HK-2 (cell line): ENCODE measurements at regions not wholly inside any gene's neighbourhood (a gene's known extent, or its start where the extent isn't known, plus 50 kb on each side); places are given as distances from the start of the nearest gene placed in this dataset.

Experiments used
- DNase-seq: peaks from one replicate; pipeline ENCODE4 v3.0.0-alpha.2; 2018; ENCODE audit not compliant: unreplicated experiment

DNA sequence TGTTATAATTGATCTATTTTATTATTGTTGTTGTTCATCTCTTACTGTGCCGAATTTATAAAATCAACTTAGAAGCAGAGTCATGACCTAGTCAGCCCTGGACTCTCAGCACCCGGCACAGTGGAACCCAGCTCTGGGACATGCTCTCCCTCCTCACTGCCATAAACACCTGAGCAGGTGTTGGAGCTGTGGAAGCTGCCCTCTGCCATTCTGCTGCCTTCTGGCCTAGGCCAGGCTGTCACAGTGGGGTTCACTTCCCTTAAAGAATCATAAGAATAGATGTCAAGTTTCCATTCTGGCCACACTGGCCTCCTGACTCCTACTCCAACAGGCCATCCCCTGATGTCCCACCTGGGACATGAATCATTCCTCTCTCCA, 192.2 kb downstream of the ZFP36L2 start:
- DNase-seq, result no peak

DNA sequence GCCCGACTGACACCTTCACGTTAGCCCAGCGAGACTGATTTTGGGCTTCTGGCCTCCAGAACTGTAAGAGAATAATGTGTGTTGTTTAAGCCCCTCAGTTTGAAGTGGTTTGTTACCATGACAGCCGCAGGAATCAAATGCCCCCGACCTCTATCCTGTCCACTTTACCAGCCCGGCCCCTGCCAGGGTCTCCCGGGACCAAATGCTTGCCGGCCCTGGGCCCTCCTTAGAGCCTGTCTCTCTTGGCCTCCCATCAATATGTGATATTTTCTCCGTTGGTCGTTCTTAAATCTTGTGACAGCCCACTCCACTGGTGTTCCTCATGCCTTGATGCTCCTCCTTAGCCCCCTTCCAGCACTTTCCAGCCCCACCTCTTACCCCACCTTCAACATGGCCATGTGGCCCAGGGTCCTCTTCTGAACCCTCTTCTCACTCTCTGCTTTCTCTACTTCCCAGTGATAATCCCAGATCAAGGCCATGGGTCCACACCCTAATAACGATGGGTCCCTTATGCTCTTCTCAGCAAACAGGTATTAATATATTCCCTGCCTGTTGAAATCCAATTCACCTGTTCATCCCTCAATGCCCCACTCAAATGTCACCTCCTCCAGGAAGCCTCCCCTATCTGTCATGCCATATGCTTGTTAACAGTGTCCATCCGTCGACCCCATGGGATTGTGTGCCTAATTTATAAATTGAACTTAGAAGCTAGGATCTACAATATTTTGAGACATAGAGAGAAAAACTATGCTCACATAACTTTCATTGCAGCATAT, 192.8 kb downstream of the ZFP36L2 start:
- no peak for DNase-seq

DNA sequence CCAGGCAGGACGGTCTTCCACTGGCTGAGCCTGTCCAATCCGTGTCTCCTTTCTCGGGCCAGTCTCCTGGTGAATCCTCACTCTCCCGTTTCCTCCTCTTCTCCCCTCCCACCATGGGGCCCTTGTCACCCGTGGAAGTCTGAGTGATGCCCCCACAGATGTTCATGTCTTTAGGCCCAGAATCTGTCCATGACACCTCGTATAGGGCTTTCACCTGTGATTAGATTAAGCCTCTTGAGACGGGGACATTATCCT, 193.5 kb downstream of the ZFP36L2 start:
- no peak for DNase-seq

DNA sequence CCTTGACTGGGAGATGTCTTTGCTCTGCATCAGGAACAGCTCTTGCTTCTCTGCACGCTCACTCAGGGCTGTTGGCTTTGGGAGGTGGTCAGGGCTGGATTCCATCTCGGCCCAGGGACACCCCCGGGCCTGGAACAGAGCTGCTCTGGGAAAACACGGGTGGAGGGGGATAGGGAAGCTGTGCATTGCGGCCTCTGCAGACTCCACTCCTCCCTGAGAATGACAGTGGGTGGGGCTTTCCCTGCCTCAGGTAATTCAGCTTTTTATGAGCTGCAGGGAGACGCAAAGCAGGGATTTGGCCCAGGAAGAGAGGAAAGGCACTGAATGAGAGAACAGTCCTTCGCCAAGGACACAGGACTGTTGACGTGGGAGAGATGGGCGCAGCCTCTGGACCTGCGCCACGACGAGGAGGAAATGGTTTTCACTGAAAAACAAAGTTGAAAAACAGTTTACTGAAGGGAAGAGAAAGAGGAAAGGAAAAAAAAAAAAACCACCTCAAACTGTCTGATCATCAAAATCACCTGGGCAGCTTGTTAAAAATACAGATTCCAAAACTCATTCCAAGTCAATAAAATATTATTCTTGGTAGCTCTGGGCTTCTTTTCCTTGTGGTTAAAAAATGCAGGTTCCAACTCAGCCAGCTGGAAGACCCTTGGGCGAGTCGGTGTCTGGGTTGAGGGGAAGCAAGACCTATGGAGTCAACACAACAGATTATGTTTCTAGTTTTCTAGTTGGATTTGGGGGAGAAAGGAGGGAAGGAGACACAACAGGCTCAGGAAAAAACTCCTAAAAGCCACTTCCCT, 194.0 kb downstream of the ZFP36L2 start:
- no peak for DNase-seq

DNA sequence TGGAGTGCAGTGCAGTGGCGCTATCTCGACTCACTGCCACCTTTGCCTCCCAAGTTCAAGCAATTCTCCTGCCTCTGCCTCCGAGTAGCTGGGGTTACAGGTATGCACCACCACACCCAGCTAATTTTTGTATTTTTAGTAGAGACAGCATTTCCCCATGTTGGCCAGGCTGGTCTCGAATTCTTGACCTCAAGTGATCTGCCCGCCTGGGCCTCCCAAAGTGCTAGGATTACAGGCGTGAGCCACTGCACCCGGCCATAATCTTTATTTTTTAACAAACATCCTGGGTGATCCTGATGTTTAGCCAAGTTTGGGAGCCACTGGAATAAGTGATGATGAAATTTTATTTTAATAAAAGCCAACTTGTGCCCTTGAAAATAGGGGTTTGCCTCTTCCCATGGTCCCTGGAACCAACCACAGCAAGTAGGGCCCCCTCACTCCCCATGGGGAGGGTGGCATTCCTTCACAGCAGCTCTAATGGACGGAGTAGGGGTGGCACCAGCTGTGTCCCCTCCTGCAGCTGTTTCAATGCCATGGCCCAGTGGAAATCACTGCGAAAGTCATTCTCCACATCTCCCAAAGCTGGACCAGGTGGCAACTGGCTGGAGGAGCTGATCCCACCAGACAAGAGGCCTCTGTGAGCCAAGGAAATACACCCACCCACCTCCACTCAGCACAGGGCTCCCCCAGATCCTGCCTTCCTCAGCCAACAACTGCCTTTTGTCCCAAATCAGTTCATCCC, 194.8 kb downstream of the ZFP36L2 start:
- no peak for DNase-seq

DNA sequence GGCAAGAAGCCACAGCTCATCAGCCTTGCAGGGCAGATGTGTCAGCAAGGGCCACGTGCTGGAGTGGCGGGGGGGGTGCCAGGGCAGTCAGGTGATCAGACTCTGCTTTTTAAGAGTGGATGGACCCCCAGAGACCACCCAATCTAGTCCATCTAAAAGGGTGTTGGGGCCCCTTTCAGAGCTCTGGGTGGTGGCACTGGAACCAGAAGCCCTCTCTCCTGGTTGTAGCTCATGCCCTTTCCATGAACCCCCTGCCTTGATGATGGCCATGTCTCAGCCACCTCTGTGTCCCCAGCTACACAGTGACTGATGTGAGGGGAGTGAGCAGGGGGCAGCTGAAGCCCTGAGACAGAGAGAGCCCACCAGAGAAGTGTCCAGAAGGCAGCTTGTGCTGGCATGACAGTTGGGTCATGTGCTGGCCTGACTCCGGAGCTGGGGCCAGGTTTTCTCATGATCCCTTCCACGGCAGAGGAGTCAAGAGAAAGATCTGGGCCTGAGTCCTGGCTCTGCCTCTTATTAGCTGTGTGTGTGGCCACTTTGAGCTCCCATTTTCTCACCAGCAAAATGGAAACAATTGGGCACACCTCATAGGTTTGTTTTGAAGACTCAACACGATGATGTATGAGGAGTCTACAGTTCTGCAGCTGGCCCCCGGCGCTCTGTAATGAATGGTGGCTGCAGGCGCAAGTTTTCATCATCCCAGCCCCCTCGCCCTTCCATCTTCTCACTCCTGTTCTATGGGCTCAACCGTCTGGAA, 195.7 kb downstream of the ZFP36L2 start:
- DNase-seq, result no peak

DNA sequence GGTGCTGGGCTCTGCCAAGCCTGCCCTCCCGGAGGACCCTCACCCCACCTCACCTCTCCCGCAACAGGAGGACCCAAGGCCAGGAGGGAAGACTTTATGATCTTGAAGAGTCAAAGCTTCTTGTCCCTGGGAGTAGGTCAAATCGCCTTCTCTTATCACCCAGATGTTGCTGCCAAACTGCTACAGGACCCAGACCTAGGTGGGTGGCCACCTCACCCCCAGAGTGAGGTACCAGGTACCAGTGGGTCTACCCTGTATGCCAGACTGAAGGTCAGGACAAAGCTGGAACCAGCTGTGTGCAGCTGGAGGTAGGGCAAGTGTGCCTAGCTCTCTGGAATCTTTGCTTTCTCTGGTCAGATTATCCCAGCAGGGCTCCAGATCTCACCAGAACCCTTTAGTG, 197.2 kb downstream of the ZFP36L2 start:
- no peak for DNase-seq

DNA sequence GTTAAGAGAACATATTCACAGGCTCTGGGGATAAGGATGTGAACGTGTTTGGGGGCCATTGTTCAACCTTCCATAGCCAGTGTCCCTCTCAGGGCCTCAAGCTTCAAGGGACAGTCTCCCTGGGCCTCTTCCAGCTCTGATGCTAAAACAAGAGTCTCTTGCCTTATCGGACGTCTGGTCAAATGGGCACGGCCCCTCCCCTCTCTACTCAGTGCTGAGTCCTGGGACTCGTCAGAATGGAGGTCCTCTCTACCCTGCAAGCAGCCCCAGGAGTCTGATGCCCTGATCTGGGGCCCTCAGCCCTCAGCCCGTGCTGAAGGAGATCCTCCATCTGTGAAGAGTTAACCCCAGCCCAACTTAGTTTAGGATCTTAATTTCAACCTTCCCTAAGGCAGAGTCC, 198.2 kb downstream of the ZFP36L2 start:
- DNase-seq, result no peak

DNA sequence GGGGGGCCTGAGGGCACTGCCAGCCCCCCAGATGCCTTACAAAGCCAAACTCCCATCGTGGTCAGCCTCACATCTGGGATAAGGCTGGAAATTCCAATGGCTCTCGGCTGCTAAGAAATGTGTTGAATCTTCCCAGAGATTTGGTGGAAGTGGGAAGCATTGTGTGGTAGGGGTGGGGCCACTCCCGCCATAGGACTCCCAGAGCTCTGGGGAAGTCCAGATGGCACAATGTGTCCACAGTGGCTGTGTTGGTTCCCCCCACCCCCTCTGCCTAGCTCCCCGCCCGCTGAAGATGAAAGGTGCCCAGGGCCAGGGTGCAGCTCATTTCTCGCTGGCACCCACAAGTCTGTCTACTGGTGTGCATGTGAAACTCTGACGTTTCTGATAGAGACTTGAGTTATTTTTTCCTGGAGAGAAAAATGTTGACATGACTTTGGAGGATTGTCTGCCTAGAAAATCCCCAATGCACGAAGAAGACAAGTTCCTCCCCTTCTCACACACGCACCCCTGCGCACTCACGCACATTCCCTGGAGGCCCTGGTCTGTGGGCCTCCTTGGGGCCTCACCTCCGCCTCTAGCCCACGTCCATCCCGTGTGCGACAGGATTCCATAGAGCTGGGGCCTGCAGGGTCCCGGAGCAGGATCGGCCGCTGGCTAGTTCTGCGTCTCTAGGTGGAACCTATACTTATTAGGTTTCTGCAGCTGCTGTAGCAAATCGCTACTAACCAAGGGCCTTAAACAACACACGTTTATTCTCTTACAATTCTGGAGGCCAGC, 199.1 kb downstream of the ZFP36L2 start:
- no peak for DNase-seq

DNA sequence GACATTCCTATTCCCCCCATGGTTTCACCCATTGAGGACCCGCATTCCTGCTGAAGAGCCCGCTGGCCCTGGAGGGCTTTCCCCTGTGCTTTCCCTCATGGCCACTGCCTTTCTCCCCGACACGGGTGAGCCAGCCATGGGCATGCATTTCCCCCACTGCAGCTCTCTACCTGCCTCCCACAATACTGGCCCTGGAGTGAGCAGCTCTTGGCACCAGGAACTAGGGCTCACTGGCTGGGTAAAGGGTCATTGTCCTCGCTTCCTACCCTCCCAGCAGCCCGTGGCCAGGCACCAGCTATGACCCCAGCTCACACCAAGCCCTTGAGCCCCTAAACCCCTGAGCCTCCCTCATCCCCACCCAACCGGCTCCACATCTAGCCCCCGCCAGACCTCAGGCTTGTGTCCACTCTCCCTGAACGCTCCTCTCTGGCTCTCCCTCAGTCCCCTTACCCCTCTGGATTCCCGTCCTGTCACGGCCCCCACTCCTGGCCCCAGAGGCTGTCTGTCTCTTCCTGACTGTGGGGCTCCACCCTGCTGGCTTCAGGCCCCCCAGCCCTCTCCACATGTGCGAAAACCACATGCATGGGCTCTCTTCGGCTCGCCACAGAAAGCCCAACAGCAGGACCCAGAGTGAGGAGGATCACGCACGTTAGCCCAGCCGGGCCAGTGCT, 199.8 kb downstream of the ZFP36L2 start:
- DNase-seq, result no peak

DNA sequence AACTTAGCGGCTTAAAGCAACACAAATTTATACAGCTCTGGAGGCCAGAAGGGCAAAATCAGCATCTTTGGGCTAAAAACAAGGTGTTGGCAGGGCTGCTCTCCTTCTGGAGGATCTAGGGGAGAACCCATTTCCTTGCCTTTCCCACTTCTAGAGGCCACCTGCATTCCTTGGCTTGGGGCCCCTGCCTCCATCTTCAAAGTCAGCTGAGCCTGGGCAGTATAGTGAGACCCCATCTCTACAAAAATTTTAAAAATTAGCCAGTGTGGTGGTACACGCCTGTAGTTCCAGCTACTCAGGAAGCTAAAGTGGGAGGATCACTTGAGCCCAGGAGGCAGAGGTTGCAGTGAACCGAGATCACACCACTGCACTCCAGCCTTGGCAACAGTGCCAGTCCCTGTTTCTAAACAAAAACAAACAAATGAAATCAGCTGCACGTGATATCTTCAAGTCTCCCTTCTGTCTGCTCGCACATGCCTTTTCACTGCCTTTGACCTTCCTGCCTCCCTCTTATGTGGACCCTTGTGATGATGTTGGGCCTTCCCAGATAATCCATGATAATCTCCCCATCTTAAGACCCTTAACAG, 200.6 kb downstream of the ZFP36L2 start:
- DNase-seq, result no peak

DNA sequence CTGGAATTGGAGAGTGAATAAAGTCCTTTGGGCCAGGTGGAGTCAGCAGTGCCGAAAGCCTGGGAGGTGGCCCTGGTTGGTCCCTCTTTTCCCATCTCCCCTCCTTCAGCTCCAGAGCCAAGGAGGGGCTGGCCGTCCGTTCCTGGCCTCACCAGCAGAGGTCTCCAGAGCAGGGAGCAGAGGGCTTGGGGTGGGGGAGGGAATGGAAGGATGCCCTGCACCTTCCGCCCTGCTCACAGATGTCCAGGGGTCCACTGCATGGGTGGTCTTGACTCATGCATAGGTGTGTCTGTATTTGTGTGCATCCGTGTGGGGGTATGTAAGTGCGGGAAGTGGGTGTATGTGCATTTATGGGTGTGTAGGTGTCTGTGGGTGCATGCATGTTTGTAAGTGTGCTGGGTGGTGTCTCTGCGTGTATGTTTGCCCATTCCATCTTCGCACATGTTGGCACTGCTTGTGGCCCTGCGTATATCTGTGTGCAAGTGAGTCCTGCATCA, 201.8 kb downstream of the ZFP36L2 start:
- DNase-seq, result peak; percentile 42

DNA sequence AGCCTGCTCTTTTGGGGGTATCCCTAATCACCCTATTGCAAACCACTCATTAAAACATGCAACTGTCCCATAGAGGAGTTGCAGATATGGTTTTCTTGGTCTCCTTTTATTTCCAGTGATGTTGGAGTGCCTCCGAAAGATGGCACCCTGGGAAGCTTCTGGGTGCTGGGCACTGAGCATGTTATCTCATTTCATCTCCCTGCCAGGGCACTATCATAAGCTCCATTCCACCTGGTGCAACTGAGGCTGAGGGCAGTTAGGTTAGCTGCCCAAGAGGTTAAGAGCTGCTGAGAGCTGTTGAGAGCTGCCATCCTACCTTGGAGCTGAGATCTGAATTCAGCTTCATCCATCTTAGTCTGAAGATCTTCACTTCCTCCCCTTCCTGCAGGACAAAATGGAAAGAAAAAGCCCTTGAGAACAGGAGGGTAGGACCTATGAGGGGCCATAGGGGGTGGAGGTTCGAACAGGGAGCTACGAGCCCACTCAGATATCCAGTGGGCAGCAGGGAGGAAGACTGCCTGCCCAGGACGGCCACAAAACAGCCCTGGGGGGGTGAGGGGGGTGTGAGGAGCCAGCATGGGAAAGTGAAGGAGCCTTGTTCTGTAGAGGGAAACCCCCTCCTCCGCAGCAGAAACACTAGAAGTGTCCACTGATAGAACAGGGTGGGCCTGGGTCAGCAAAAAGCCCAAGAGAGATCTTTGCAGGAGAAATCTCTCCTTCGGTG, 202.5 kb downstream of the ZFP36L2 start:
- DNase-seq, result no peak

DNA sequence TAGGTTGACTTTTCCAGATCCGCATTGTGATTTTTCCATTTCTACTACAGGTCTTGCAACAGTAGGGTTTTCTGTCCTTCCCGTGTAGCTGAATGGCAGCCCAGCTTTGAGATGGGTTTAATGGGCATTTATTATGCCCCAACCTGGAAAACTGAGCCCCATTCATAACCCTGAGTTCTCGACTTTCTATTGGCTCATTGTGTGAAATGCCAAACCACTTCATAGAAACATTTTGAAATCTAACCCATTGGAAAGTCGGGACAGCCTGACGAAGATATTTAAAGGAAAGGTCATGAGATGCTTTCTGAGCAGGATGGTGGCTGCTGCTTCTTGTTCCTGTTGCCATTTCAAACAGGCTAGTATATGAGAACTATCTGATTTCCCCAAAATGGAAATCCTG, 203.5 kb downstream of the ZFP36L2 start:
- no peak for DNase-seq

DNA sequence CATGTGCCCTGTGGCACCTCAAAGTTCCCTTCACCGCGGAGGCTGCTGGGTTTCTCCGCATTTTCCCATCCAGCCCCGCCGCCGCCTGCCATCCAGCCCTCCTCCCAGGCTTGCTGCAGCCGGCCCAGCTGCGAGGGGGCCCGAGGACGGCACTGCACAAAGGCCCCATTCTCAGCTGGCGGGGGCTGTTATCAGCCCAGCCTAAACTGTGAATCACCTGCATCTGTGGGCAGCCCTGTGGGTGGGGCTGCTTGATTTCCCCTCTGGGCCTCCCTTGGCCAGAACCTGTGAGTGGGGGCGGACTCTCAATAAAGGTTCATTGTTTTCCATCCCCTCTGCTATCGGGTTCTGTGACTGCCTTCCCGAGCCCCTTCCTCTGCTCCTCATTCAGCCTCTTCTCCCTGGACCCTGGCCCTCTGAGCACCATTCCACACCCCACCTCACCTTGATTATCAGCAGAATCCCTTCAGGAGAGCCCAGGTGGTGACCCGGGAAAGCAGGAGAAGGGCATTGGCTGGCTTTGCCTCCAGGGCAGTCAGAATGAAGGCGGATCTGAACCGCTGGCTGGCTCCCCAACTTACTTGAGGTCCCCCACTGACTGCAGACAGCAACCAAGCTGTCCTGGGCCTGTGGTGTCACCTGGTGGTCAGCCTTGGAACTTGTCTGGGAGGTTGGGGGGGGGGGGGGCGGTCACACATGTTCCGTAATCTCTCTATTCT, 204.5 kb downstream of the ZFP36L2 start:
- no peak for DNase-seq

DNA sequence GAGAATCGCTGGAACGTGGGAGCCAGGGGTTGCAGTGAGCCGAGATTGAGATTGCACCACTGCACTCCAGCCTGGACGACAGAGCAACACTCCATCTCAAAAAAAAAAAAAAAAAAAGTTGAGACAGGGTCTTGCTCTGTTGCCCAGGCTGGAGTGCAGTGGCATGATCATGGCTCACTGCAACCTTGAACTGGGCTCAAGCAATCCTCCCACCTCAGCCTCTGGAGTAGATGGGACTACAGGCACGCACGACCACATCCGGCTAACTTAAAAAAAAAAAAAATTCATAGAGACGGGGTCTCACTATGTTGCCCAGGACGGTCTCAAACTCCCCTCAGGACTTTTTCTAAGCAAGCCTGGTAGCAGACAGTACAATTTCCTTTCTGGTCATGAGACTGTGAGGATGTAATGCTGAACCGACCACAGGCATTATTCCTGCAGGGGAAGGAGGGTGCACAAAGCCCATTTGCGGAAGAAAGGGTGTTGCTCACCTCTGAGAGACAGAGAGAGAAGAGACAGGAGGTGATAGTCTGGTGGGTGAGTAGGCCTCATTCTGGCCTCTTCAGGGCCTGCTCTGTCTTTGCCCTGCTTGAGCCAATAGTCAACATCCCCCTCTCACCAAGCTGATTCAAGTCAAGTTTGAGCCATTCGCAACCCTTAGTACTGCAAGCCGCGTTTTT, 205.3 kb downstream of the ZFP36L2 start:
- no peak for DNase-seq

DNA sequence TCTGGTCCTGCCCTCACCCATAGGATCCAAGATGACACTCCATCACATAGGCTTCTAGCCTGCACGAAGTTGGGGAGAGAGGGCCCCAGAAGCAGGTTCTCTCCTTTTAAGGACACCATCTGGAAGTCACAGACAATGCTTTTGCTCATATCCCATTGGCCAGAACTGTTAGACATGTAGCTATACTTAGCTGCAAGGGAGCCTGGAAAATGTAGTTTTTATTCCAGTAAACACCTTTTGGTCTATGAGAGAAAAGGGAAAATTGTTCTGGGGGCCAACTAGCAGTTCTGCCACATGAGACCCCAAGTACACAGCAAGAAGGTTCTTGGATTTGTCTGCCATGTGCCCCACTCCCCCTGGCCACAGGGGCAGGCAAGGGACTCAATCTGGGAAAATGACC, 206.1 kb downstream of the ZFP36L2 start:
- DNase-seq, result no peak

DNA sequence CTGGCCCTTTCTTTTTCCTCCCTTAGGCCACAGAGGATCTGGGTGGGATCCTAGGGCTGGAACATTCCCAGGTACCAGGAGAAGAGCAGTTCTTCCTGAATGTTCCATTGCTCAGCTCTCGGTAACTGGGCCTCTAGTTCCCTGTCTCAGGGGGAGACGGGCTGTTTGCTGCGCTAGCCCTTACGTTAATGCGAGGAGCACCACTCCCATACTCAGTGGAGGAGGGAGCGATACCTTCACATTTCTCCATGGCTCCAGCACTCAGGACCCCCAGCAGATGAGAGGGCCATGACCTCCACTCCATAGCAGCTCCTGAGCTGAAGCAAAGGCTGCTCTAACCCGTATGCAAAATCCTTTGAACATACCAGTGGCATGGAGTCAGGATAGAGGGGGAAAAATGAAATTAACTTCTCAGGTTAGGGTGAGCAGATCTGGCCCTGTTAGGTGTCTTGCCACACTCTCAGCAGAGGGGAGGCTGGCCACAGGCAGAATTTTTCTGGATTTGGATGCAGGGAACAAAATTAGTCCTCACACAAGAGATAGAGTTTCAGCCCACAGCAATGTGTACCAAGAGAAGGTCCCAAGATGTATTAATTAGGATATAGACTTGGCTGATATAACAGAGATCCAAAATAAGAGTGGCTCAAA, 206.7 kb downstream of the ZFP36L2 start:
- no peak for DNase-seq
